H1 (cell line): ENCODE measurements at regions not wholly inside any gene's neighbourhood (a gene's known extent, or its start where the extent isn't known, plus 50 kb on each side); places are given as distances from the start of the nearest gene placed in this dataset.
A peak's percentile ranks its signal among the peaks of the same experiment; 100 is the strongest.

Experiments
- CTCF ChIA-PET: fragments of 300-600 bp; sonication (Branson Sonifier 250); formaldehyde crosslinking; loops from one replicate; lab custom pipeline; 2021; ENCODE audit not compliant: partially characterized antibody; lab: Charles Lee
- POLR2A ChIA-PET: fragments of 300-600 bp; sonication (Branson Sonifier 250); formaldehyde crosslinking; loops from one replicate; lab custom pipeline; 2021; ENCODE audit warnings: inconsistent platforms; ENCODE audit not compliant: partially characterized antibody; lab: Charles Lee
- DNase-seq, 2 experiments: peaks; one replicate each; pipeline versions ENCODE4 v3.0.0 to v3.0.0-alpha.2; 2010 to 2022; ENCODE audit warnings: low spot score in 2 of 2, low read depth in 1 of 2, mixed read lengths in 1 of 2
- FAIRE-seq: peaks from 2 replicates; lab custom pipeline; 2011; peaks lifted over from hg19 to GRCh38; lab: Jason Lieb, UNC
- H2AFZ ChIP-seq: 2 replicates; pipeline ENCODE4 v1.8.1; 2012; ENCODE audit warnings: low read length, inconsistent platforms
- H2AK5ac ChIP-seq: 2 replicates; pipeline ENCODE4 v1.6.1; 2013; ENCODE audit warnings: low read depth, low read length
- H2BK120ac ChIP-seq: replicated peaks from 2 replicates; pipeline ENCODE3; 2013; ENCODE audit warnings: low read depth, low read length, inconsistent platforms
- H2BK12ac ChIP-seq: 2 replicates; pipeline ENCODE4 v1.6.1; 2013; ENCODE audit warnings: low read depth, low read length
- H2BK15ac ChIP-seq: 2 replicates; pipeline ENCODE4 v1.6.1; 2013; ENCODE audit warnings: low read length
- H2BK20ac ChIP-seq: 2 replicates; pipeline ENCODE4 v1.6.1; 2013; ENCODE audit warnings: low read length
- H2BK5ac ChIP-seq: 2 replicates; pipeline ENCODE4 v1.6.1; 2013; ENCODE audit warnings: low read depth, low read length
- H3K14ac ChIP-seq: 2 replicates; pipeline ENCODE4 v1.6.1; 2013; ENCODE audit warnings: inconsistent platforms; ENCODE audit not compliant: insufficient read length
- H3K18ac ChIP-seq: 2 replicates; pipeline ENCODE4 v1.6.1; 2013; ENCODE audit warnings: low read length; ENCODE audit errors: extremely low read depth
- H3K23ac ChIP-seq: 2 replicates; pipeline ENCODE4 v1.6.1; 2013; ENCODE audit warnings: inconsistent platforms; ENCODE audit not compliant: insufficient read length
- H3K23me2 ChIP-seq: 2 replicates; pipeline ENCODE4 v1.6.1; 2013; ENCODE audit warnings: low read depth, low read length
- H3K27ac ChIP-seq: 2 replicates; pipeline ENCODE4 v1.6.1; 2011; ENCODE audit warnings: low read depth, low read length, inconsistent platforms
- H3K27me3 ChIP-seq, 4 experiments: replicated peaks in 1 of 4; 1 replicate in 1 of 4; 2 replicates in 3 of 4; pipeline versions ENCODE4 v1.6.1 to v1.8.1; 2011 to 2013; ENCODE audit warnings: low read length in 3 of 4, mild to moderate bottlenecking in 3 of 4, inconsistent platforms in 2 of 4, mixed read lengths in 2 of 4, moderate library complexity in 1 of 4; ENCODE audit not compliant: control insufficient read depth in 3 of 4, insufficient read depth in 3 of 4; ENCODE audit errors: extremely low read depth in 1 of 4
- H3K36me3 ChIP-seq, 4 experiments: 2 replicates each; pipeline versions ENCODE4 v1.6.1 to v1.8.1; 2011 to 2013; ENCODE audit warnings: mild to moderate bottlenecking in 4 of 4, low read length in 3 of 4, moderate library complexity in 2 of 4, control low read depth in 1 of 4, inconsistent platforms in 1 of 4; ENCODE audit not compliant: insufficient read depth in 4 of 4, control insufficient read depth in 2 of 4
- H3K4ac ChIP-seq: replicated peaks from 2 replicates; pipeline ENCODE3; 2013; ENCODE audit warnings: low read length, low read depth, mixed read lengths, inconsistent platforms; ENCODE audit not compliant: insufficient read length
- H3K4me1 ChIP-seq, 4 experiments: replicated peaks in 1 of 4; 1 replicate in 1 of 4; 2 replicates in 3 of 4; pipeline versions ENCODE4 v1.6.1 to v1.8.1; 2011 to 2013; ENCODE audit warnings: low read length in 3 of 4, inconsistent platforms in 2 of 4, mixed read lengths in 1 of 4; ENCODE audit not compliant: insufficient read depth in 4 of 4, control insufficient read depth in 3 of 4
- H3K4me2 ChIP-seq, 2 experiments: 2 replicates each; pipeline versions ENCODE4 v1.6.1 to v1.8.1; 2011 to 2013; ENCODE audit warnings: low read depth in 2 of 2, low read length in 2 of 2, control low read depth in 1 of 2, inconsistent platforms in 1 of 2, mild to moderate bottlenecking in 1 of 2; ENCODE audit not compliant: insufficient read depth in 1 of 2
- H3K4me3 ChIP-seq, 4 experiments: fragments of 200-600, 300-600 bp in 1 of 4; sonication (generic), shearing (Covaris generic), sonication (Bioruptor Twin) in 1 of 4; 2 replicates each; pipeline versions ENCODE4 v1.5.1 to v1.8.1; 2011 to 2016; ENCODE audit warnings: low read length in 4 of 4, low read depth in 3 of 4, control low read depth in 2 of 4, inconsistent platforms in 2 of 4, mild to moderate bottlenecking in 2 of 4, mixed read lengths in 1 of 4, moderate library complexity in 1 of 4; ENCODE audit not compliant: insufficient read depth in 2 of 4; ENCODE audit errors: extremely low read depth in 1 of 4
- H3K56ac ChIP-seq: replicated peaks from 2 replicates; pipeline ENCODE3; 2013; ENCODE audit warnings: low read depth, mild to moderate bottlenecking, mixed read lengths, low read length, inconsistent platforms; ENCODE audit not compliant: insufficient read length
- H3K79me1 ChIP-seq: 2 replicates; pipeline ENCODE4 v1.6.1; 2013; ENCODE audit warnings: low read depth, low read length, control low read depth
- H3K79me2 ChIP-seq, 2 experiments: 2 replicates each; pipeline versions ENCODE4 v1.6.1 to v1.8.1; 2012 to 2013; ENCODE audit warnings: low read length in 2 of 2, mild to moderate bottlenecking in 2 of 2, inconsistent platforms in 1 of 2; ENCODE audit not compliant: insufficient read depth in 2 of 2, control insufficient read depth in 1 of 2
- H3K9ac ChIP-seq, 4 experiments: replicated peaks in 1 of 4; 1 replicate in 1 of 4; 2 replicates in 3 of 4; pipeline versions ENCODE4 v1.6.1 to v1.8.1; 2011 to 2013; ENCODE audit warnings: low read depth in 3 of 4, low read length in 3 of 4, control low read depth in 2 of 4, mild to moderate bottlenecking in 2 of 4, moderate library complexity in 2 of 4, inconsistent platforms in 1 of 4; ENCODE audit errors: extremely low read depth in 1 of 4
- H3K9me3 ChIP-seq, 2 experiments: 2 replicates each; pipeline versions ENCODE4 v1.6.1 to v1.8.1; 2012 to 2013; ENCODE audit warnings: mild to moderate bottlenecking in 2 of 2, moderate library complexity in 2 of 2, control low read depth in 1 of 2, inconsistent platforms in 1 of 2, low read depth in 1 of 2, low read length in 1 of 2, mixed read lengths in 1 of 2; ENCODE audit not compliant: insufficient read depth in 2 of 2
- H4K20me1 ChIP-seq, 2 experiments: replicated peaks in 1 of 2; 2 replicates each; pipeline versions ENCODE3 to v1.8.1; 2011 to 2013; ENCODE audit warnings: inconsistent platforms in 2 of 2, low read length in 2 of 2, mild to moderate bottlenecking in 1 of 2; ENCODE audit not compliant: insufficient read depth in 2 of 2, control insufficient read depth in 1 of 2
- H4K5ac ChIP-seq: 2 replicates; pipeline ENCODE4 v1.6.1; 2013; ENCODE audit warnings: low read length, low read depth, mixed read lengths, inconsistent platforms; ENCODE audit not compliant: insufficient read length
- H4K8ac ChIP-seq: 2 replicates; pipeline ENCODE4 v1.8.0; 2013; ENCODE audit warnings: mild to moderate bottlenecking, moderate library complexity, low read length, inconsistent platforms; ENCODE audit not compliant: insufficient read depth; ENCODE audit errors: extremely low read depth
- H4K91ac ChIP-seq: replicated peaks from 2 replicates; pipeline ENCODE3; 2013; ENCODE audit warnings: low read length, mixed read lengths, inconsistent platforms; ENCODE audit not compliant: insufficient read length
- ASH2L ChIP-seq: fragments of 200-600, 300-600 bp; sonication (generic); IDR thresholded peaks from one replicate; pipeline ENCODE4 v1.7.1; 2017; ENCODE audit warnings: low read length
- CBX8 ChIP-seq: fragments of 300-800, 300-1000 bp; sonication (generic); IDR thresholded peaks from 2 replicates; pipeline ENCODE4 v1.7.1; 2016; ENCODE audit warnings: low read depth, low read length, borderline replicate concordance
- CREB1 ChIP-seq: IDR thresholded peaks from 2 replicates; pipeline ENCODE4 v1.6.1; 2012; ENCODE audit warnings: inconsistent platforms
- EZH2 ChIP-seq: fragments of 200-600 bp; sonication (generic); IDR thresholded peaks from 2 replicates; pipeline ENCODE4 v1.7.1; 2012; ENCODE audit warnings: low read depth, mild to moderate bottlenecking, moderate library complexity, low read length, inconsistent platforms; ENCODE audit not compliant: severe bottlenecking
- HDAC2 ChIP-seq, 2 experiments: fragments of 300-600 bp in 1 of 2; sonication (generic) in 1 of 2; IDR thresholded peaks; 2 replicates each; pipeline ENCODE4 v1.6.1; 2011 to 2012; ENCODE audit warnings: low read depth in 2 of 2, low read length in 2 of 2, mild to moderate bottlenecking in 2 of 2, moderate library complexity in 2 of 2, borderline replicate concordance in 1 of 2, inconsistent platforms in 1 of 2
- MAX ChIP-seq: IDR thresholded peaks from 2 replicates; pipeline ENCODE4 v1.6.1; 2012; ENCODE audit warnings: inconsistent platforms
- NRF1 ChIP-seq: IDR thresholded peaks from 2 replicates; pipeline ENCODE4 v1.6.1; 2011; ENCODE audit warnings: mild to moderate bottlenecking, low read depth, low read length, improper control_type of control experiment
- PHF8 ChIP-seq: fragments of 200-600 bp; sonication (generic); conservative IDR thresholded peaks from 2 replicates; pipeline ENCODE4 v1.7.1; 2012; ENCODE audit warnings: low read depth, mild to moderate bottlenecking, inconsistent platforms, low read length, moderate library complexity
- RFX5 ChIP-seq: IDR thresholded peaks from 2 replicates; pipeline ENCODE4 v1.6.1; 2011; ENCODE audit warnings: low read depth, low read length, improper control_type of control experiment, borderline replicate concordance
- SP4 ChIP-seq: IDR thresholded peaks from 2 replicates; pipeline ENCODE4 v1.6.1; 2012; ENCODE audit warnings: low read length, inconsistent platforms
- TAF7 ChIP-seq: optimal IDR thresholded peaks from 2 replicates; pipeline ENCODE3; 2011; ENCODE audit warnings: low read depth, mild to moderate bottlenecking, inconsistent platforms, low read length, moderate library complexity, borderline replicate concordance
- YY1 ChIP-seq: IDR thresholded peaks from 2 replicates; pipeline ENCODE4 v1.6.1; 2011; ENCODE audit warnings: low read depth, mild to moderate bottlenecking, low read length
- ZNF274 ChIP-seq: IDR thresholded peaks from 2 replicates; pipeline ENCODE4 v1.7.0; 2012; ENCODE audit warnings: low read length, borderline replicate concordance; ENCODE audit errors: extremely low read depth
- WGBS, 2 experiments: shearing (Covaris generic) in 1 of 2; methylation state at CpG; one replicate each; pipeline versions ENCODE4 v1.1.6 to v1.1.7; 2013 to 2015; ENCODE audit warnings: low lambda C conversion rate in 2 of 2, mixed read lengths in 2 of 2, inconsistent platforms in 1 of 2, low coverage in 1 of 2, missing lambda C conversion rate in 1 of 2; ENCODE audit not compliant: insufficient replicate concordance in 2 of 2, insufficient coverage in 1 of 2, insufficient read length in 1 of 2; ENCODE audit errors: extremely low coverage in 1 of 2, missing lambda C conversion rate in 1 of 2; 5-methylcytosine and 5-hydroxymethylcytosine counted together
- TF ChIP-seq, protein P1 (sequence below): IDR thresholded peaks from 2 replicates; pipeline ENCODE4 v1.6.1; 2011; ENCODE audit warnings: low read depth, mild to moderate bottlenecking, low read length; ENCODE audit not compliant: insufficient read depth

GRCh38 chr2:119076713-119077112, 81.8 kb downstream of the C1QL2 start:
- H3K27ac ChIP-seq, result no peak overlapping the region
- no peaks in the 10 kb centered on the region for H4K20me1 ChIP-seq
- no peaks in the 10 kb centered on the region for H3K36me3 ChIP-seq
- no peaks in the 10 kb centered on the region for H3K79me1 ChIP-seq
- no peak overlapping the region for H4K8ac ChIP-seq
- no peak overlapping the region for H3K18ac ChIP-seq
- no peaks in the 10 kb centered on the region for H3K4me1 ChIP-seq
- H4K91ac ChIP-seq, result no peak overlapping the region
- H2BK12ac ChIP-seq, result no peak overlapping the region
- H3K79me2 ChIP-seq, result no peaks in the 10 kb centered on the region
- H2BK20ac ChIP-seq, result 0 out of 2 replicates have a peak overlapping the region, but pooled peaks have one; percentile 61
- H3K4me3 ChIP-seq, result no peak overlapping the region
- no peak overlapping the region for H3K4me2 ChIP-seq
- ChIA-PET POLR2A (no interaction called here), CTCF (interaction anchor here (0.6 to 1.8 kb wide), 7 partner anchors 10 to 194 kb away, joined by 3 to 11 read pairs (median 4); no protein-coding TSS in a partner anchor)
- no peak overlapping the region for H3K23ac ChIP-seq
- no peak overlapping the region for H2BK120ac ChIP-seq
- H3K14ac ChIP-seq, result no peak overlapping the region
- H2BK15ac ChIP-seq, result no peak overlapping the region
- H3K27me3 ChIP-seq, result peaks cover 0 to 2% (median 0%) of the 10 kb centered on the region in 4 experiments; a peak in 2 of 7 replicates
- H4K5ac ChIP-seq, result no peak overlapping the region
- FAIRE-seq (no peak), DNase-seq (no peak)
- H3K9ac ChIP-seq, result no peak overlapping the region
- H2AK5ac ChIP-seq, result no peak overlapping the region; the same call in 1 of the 2 replicates
- no peaks in the 10 kb centered on the region for H3K9me3 ChIP-seq
- H3K23me2 ChIP-seq, result no peaks in the 10 kb centered on the region; the same call in 1 of the 2 replicates
- WGBS, 2 experiments, result 86% methylated on average over 8 of the region's 8 CpGs; no CpG with 5 or more reads in 1 of the 2 experiments
- no peak overlapping the region for H2AFZ ChIP-seq
- H2BK5ac ChIP-seq, result no peak overlapping the region
- no peak overlapping the region for H3K56ac ChIP-seq
- H3K4ac ChIP-seq, result no peak overlapping the region
- no peak for TF ChIP-seq CBX8
- TF ChIP-seq, protein P1, sequence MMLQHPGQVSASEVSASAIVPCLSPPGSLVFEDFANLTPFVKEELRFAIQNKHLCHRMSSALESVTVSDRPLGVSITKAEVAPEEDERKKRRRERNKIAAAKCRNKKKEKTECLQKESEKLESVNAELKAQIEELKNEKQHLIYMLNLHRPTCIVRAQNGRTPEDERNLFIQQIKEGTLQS, result no peak
- TF ChIP-seq PHF8, result no peak
- TF ChIP-seq MAX, result no peak
- TF ChIP-seq ZNF274, result no peak
- TF ChIP-seq TAF7, result no peak
- TF ChIP-seq ASH2L, result no peak
- TF ChIP-seq YY1, result no peak
- no peak for TF ChIP-seq CREB1
- TF ChIP-seq NRF1, result no peak
- no peak for TF ChIP-seq EZH2
- TF ChIP-seq SP4, result no peak
- no peak for TF ChIP-seq HDAC2 (IDR thresholded peaks at IDR 0.05; ENCODE audit: borderline replicate concordance in 1 of 2, low read depth in 2 of 2, low read length in 2 of 2)
- no peak for TF ChIP-seq RFX5
